Renal cortex interstitium (tissue), 11 donors: ENCODE measurements at regions not wholly inside any gene's neighbourhood (a gene's known extent, or its start where the extent isn't known, plus 50 kb on each side); places are given as distances from the start of the nearest gene placed in this dataset.
"Not testable (repeated sequence)": the region's sequence is repeated elsewhere in the genome, so short reads cannot be mapped to it uniquely, and the experiment has no call there.

Source experiments
- DNase-seq, 11 donors: peaks; one replicate each; pipeline ENCODE4 v3.0.0-alpha.2; 2013; ENCODE audit warnings: low read depth in 9 of 11, low spot score in 4 of 11; ENCODE audit errors: extremely low read depth in 1 of 11

GRCh38 chr13:31385540-31385939, 185.8 kb downstream of the B3GLCT start:
- DNase-seq, result no peak

DNA sequence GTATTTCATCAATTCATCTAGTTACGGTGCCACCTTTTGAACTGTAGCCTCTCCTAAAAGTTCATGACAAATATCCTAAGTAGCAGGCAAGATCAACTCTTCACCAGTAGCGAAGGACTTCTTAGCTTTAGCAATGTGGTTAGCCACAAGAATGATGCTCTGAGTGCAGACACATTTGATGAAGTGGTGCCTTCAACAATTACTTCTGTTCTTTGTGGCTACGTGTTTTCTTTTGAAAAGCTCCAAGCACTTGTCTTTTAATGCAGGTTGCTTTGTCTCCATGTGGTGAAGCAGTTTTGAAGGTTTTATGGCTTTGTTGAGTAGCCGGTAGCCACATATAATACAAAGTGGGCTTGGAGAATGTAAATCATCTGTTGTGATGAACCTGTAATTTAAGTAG, 194.7 kb downstream of the B3GLCT start:
- no peak for DNase-seq

DNA sequence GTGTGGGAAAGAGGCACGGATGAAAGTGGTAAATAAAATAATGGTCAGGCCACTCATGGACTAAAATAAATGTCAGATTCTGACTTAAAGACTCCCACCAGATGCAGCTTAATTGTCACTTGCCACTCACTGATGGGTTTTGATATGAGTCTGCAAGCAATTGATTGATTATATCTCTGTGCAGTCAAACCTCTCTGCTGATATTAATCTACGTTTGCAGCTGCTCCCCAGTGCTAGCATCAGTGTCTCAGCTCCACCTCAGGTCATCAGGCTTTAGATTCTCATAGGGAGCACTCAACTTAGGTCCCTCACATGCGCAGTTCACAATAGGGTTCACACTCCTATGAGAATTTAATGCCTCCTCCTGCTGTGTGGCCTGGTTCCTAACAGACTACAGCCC, 195.3 kb downstream of the B3GLCT start:
- DNase-seq, result no peak

DNA sequence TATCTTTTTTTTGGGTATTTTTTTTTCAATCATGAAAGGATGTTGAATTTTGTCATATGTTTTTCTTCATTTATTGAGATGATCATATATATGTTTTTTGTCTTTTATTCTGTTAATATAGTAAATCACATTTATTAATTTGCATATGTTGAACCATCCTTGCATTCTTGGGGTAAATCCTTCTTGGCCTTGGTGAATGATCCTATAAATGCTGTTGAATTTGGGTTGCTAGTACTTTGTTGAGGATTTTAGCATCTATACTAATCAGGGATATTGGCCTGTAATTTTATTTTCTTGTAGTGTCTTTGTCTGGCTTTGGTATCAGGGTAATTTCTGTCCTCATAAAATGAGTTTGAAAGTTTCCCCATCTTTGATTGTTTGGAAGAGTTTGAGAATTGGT, 199.9 kb downstream of the B3GLCT start:
- DNase-seq, result no peak

DNA sequence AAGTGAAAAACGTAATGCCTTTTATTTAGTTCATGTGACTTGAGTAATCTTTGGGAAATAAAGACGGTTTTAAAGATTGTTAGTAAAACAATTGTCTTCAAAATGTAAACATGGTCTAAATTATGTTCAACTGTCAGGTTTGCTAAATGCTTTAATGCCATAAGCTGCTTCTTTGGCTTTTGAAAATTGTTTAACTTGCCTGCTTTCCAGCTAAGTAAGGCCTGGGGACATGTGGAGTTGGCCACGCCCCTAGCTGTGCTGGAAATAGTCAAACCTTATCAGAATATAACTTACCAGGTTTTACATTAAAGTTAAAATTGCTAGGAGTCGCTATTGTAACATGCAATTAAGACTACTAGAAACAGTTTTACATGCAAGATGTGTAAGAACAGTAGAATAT, 203.9 kb downstream of the B3GLCT start:
- DNase-seq, result not testable (repeated sequence)

GRCh38 chr13:31408927-31409326, 209.2 kb downstream of the B3GLCT start:
- DNase-seq, result no peak

DNA sequence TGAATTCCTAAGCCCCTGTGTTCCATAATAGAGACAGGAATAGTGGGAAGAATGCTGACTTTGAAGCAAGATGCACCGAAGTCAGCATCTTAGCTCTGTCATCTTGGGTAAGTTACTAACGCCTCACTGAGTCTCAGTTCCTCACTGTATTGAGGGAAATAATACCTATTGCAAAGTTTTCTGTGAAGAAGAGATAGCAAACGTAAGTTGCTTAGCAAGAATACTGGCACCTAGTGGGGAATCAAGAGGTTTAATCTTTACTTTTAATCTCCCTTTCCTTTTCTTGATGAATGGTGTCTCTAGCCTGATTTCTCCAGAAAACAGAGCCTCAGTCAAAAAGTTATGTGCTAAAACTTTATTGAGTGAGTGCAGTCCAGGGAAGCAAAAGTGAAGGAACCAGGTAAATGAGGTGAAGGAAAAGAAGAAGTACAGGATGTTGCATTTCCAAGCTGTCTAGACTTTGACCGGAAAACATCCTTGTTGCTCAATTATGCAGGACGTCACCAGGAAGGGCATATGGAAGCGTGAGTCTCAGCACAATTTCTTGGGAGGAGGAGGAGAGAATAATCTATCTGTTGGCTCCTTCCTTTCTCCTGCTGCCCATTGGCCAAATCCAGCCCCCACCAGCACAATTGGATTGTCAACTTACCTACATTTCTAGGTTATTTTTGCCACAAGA, 210.0 kb downstream of the B3GLCT start:
- no peak for DNase-seq

DNA sequence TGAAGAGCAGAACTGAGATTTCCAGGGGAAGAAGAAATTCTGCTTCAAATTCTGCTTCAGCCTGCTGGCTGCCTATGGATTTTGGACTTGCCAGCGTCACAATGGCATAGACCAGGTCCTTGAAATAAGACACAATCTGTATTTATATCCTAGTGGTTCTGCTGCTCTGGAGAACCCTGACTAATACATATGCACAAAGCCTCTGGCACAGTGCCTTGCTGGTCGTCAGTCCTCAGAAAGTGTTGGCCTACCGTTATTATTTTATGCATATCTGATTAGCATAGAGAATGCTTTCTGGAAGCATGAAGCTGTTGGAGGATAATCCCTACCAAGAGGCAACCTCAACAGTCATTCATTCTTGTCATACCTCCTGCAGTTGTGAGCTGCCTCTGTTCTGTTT, 213.7 kb downstream of the B3GLCT start:
- DNase-seq, result no peak

GRCh38 chr13:31416066-31416465, 216.3 kb downstream of the B3GLCT start:
- DNase-seq, result no peak

- DNase-seq, result no peak
These were observed 218.4 kb downstream of the B3GLCT start for GRCh38 chr13:31418186-31418585.

DNA sequence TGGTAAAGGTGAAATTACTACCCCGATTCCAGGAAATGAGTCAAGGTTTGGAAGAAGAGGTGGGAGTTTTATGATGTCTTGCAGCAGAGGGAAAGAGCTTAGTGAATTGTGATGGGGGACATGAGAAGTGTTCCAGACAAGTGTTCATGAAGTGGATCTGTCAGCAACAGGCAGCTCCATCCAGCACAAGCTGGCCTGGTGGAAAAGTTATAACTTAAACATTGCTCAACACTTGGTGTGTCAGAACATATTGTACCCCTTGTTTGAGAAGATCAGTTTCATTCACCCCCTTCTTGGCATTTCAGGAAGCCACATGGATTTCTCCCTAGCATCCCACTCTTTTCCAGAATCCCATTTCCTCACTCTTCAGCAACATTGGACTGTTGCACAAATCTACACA, 222.0 kb downstream of the B3GLCT start:
- no peak for DNase-seq

GRCh38 chr13:31424130-31424729, 224.5 kb downstream of the B3GLCT start:
- peak in 8 of 11 donors; percentile 41 to 70 (median 59) for DNase-seq

- DNase-seq, result no peak
These were observed 226.6 kb downstream of the B3GLCT start for GRCh38 chr13:31426395-31426794.

DNA sequence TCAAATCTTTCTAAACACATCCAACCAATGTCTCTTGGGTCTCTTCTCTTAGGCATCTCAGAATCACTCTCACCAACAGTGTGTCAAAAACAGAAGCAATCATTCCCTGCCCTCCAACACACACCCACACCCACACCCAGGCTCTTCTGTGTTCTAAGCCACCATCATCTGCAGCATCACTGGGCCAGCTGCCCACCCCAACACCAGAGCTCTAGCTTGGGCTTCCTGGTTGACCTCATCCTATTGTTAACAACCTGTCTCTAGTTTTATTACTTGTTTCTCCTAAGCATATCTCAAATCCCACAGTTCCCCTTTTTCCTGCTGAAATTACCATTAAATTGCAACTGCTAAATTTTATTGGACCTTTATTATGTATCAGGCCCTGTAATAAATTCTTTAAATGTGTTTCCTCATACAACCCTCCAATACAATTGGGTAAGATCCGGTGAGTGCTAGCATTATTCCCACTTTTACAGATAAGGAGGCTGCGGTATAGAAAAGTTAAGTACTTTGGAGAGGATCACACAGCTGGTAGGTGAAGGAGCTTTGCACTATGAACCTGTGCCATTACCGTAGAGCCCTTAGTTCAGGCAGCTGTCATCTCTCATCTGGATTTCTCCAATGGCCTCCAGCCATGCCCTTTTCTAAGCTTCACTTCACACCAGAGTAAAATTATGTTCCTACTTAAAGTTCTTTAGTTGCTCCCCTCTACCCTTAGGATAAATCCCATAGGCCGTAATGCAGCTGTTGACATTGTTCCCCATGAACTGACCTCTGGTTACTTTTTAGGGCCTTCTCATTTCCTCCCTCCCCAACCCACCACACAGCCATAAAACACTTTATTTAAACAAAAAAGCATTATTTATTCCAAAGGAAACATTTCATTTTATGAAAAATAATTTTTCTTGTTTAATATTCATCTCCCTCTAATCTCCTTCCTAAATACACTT, 227.7 kb downstream of the B3GLCT start:
- peak in 8 of 11 donors; percentile 36 to 71 (median 49) for DNase-seq

DNA sequence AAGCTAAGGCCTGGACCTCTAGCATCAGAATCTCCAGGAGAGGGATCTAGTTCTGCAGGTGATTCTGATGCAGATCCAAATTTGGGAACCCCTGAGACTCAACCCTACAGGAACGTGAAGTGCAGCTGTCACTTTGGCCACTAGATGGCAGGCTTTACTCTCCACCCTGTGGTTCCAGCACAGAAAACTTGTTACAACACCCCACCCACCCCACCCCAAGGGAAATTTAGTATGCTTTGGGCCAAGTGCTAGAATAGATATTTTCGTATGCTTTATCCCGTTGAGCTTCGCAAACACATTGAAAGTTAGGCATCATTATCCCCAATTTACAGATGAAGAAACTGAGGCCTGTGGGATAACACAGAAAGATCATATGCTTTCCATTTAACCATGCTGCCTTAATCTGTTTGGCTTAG, 232.0 kb downstream of the B3GLCT start:
- no peak for DNase-seq

DNA sequence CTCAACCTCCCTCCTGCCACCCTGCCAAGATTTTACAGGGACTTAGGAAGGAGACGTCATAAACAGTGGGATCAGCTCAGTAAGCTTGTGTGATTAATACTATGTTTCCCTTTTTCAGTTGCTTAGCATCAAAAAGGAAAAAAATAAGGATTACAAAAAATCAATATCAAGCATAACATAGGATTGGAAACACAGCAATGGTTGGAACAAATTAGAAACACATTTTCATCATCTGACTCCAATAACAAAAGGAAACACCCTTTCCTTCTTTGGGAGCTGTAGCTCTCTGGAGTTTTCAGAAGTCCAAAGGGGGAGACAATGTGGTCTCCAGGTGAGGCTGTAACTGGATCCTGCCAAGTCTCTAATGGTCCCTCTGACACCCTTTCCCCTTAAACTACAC, 233.4 kb downstream of the B3GLCT start:
- no peak for DNase-seq

- DNase-seq, result no peak
These were observed 234.0 kb downstream of the B3GLCT start for GRCh38 chr13:31433746-31434145.

GRCh38 chr13:31434613-31435012, 234.8 kb downstream of the B3GLCT start:
- no peak for DNase-seq

DNA sequence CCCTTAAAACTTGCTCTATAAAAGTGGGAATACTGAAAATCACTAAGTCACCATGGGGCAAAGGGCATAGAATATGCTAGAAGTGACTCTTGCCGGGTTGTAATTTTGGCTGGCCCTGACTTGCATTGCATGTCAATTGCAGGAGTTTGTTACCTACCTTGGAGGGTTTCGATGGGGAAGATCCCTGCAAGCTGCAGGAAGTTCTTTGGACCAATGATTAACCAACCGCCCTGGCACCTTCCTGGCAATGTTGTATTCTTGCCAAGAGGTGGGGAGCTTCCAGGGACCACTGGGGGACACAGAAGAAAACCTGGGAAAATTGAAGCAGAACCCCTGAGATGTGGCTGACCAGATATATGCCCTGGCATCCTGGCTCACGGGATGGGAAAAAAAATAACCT, 235.8 kb downstream of the B3GLCT start:
- DNase-seq, result no peak

GRCh38 chr13:31436478-31436877, 236.7 kb downstream of the B3GLCT start:
- DNase-seq, result no peak
